Lung (tissue), 11 donors: ENCODE measurements at regions not wholly inside any gene's neighbourhood (a gene's known extent, or its start where the extent isn't known, plus 50 kb on each side); places are given as distances from the start of the nearest gene placed in this dataset.

Experiments
- ATAC-seq: fragments of 200-7000 bp; cut with Tn5 transposase; one replicate; pipeline ENCODE4 v1.9.1; 2020; ENCODE audit warnings: moderate number of reproducible peaks; ENCODE audit not compliant: insufficient read depth, low FRiP score
- DNase-seq, 3 donors: peaks; one replicate each; pipeline ENCODE4 v3.0.0-alpha.2; 2013 to 2017
- H3K27ac ChIP-seq, 2 donors: one replicate each; pipeline ENCODE4 v1.5.1; 2013; ENCODE audit warnings: mild to moderate bottlenecking in 2 of 2, moderate library complexity in 2 of 2, control low read depth in 1 of 2, inconsistent platforms in 1 of 2, low read depth in 1 of 2, low read length in 1 of 2
- H3K27me3 ChIP-seq, 3 donors: one replicate each; pipeline ENCODE4 v1.5.1; 2013; ENCODE audit warnings: low read length in 2 of 3; ENCODE audit not compliant: control insufficient read depth in 3 of 3, insufficient read depth in 3 of 3
- H3K36me3 ChIP-seq, 4 donors: one replicate each; pipeline ENCODE4 v1.5.1; 2013; ENCODE audit warnings: low read length in 4 of 4, mild to moderate bottlenecking in 1 of 4, moderate library complexity in 1 of 4; ENCODE audit not compliant: control insufficient read depth in 4 of 4, insufficient read depth in 4 of 4
- H3K4me1 ChIP-seq, 5 donors: one replicate each; pipeline ENCODE4 v1.5.1; 2013; ENCODE audit warnings: low read length in 5 of 5, mild to moderate bottlenecking in 2 of 5, moderate library complexity in 1 of 5; ENCODE audit not compliant: control insufficient read depth in 5 of 5, insufficient read depth in 5 of 5
- H3K4me3 ChIP-seq: one replicate; pipeline ENCODE4 v1.5.1; 2013; ENCODE audit warnings: mild to moderate bottlenecking, control low read depth, moderate library complexity
- H3K9ac ChIP-seq, 2 donors: one replicate each; pipeline ENCODE4 v1.5.1; 2013; ENCODE audit warnings: low read length in 2 of 2, control low read depth in 1 of 2; ENCODE audit not compliant: insufficient read depth in 1 of 2
- H3K9me3 ChIP-seq, 4 donors: one replicate each; pipeline ENCODE4 v1.5.1; 2013; ENCODE audit warnings: low read length in 3 of 4, mild to moderate bottlenecking in 1 of 4, moderate library complexity in 1 of 4; ENCODE audit not compliant: control insufficient read depth in 4 of 4, insufficient read depth in 3 of 4
- CTCF ChIP-seq: IDR thresholded peaks from 2 replicates; pipeline ENCODE4 v1.5.1; 2012; ENCODE audit warnings: mild to moderate bottlenecking; ENCODE audit errors: control extremely low read depth, extremely low read depth
- WGBS, 2 donors: extraction: QIAGEN DNeasy Blood & Tissue Kit; methylation state at CpG; one replicate each; pipeline ENCODE4 v1.1.7; 2013; 5-methylcytosine and 5-hydroxymethylcytosine counted together
- donor health status: control.
- donor health status: control.
- donor health status: Bipolar disorder and iron deficiency.
- donor health status: healthy.
- donor health status: DM: yes; HTN: yes; CAD: no.

GRCh38 chr11:116510886-116511650 is 261.7 kb downstream of the BUD13 start:
- DNase-seq: no peak
- no peaks in the 10 kb centered on the region for H3K36me3 ChIP-seq

GRCh38 chr11:116510166-116510565 is 262.6 kb downstream of the BUD13 start:
- H3K9me3 ChIP-seq: no peaks in the 10 kb centered on the region
- peaks cover 0 to 13% (median 0%) of the 10 kb centered on the region in 5 donors for H3K4me1 ChIP-seq
- DNase-seq (no peak), ATAC-seq (no peak)
- H3K4me3 ChIP-seq: no peak overlapping the region
- TF ChIP-seq CTCF: no peak
- no peaks in the 10 kb centered on the region for H3K36me3 ChIP-seq
- 74 to 86% methylated on average over 4 of the region's 4 CpGs for WGBS, 2 donors
- no peaks in the 10 kb centered on the region for H3K27me3 ChIP-seq
- H3K9ac ChIP-seq: no peak overlapping the region
- no peak overlapping the region for H3K27ac ChIP-seq

More at GRCh38 chr11:116510886-116511650, 261.7 kb downstream of the BUD13 start:
- Histone ChIP-seq H3K9ac (no peak overlapping the region), H3K4me1 (peaks cover 0 to 5% (median 0%) of the 10 kb centered on the region in 5 donors), H3K27me3 (no peaks in the 10 kb centered on the region), H3K9me3 (no peaks in the 10 kb centered on the region), H3K4me3 (no peak overlapping the region), H3K27ac (no peak overlapping the region)
- 63 to 69% methylated on average over 10 of the region's 10 CpGs for WGBS, 2 donors
- no peak for ATAC-seq
- no peak for TF ChIP-seq CTCF

GRCh38 chr11:116509551-116509950 is 263.2 kb downstream of the BUD13 start:
- Histone ChIP-seq H3K4me3 (no peak overlapping the region), H3K27ac (no peak overlapping the region), H3K36me3 (no peaks in the 10 kb centered on the region), H3K27me3 (no peaks in the 10 kb centered on the region), H3K9ac (no peak overlapping the region), H3K9me3 (no peaks in the 10 kb centered on the region), H3K4me1 (peaks cover 0 to 17% (median 0%) of the 10 kb centered on the region in 5 donors)
- WGBS, 2 donors: 53 to 66% methylated on average over 3 of the region's 3 CpGs
- no peak for ATAC-seq
- no peak for TF ChIP-seq CTCF
- no peak for DNase-seq
